Panc1 (cell line): ENCODE measurements at regions not wholly inside any gene's neighbourhood (a gene's known extent, or its start where the extent isn't known, plus 50 kb on each side); places are given as distances from the start of the nearest gene placed in this dataset.

ENCODE experiments used
- ATAC-seq: fragments of 200-7000 bp; cut with Tn5 transposase; 2 replicates; pipeline ENCODE4 v1.9.1; 2020; ENCODE audit warnings: mild to moderate bottlenecking, moderate library complexity
- BruUV-seq: library from RNA; stranded (reverse); fragments of 400-500 nt; replicated peaks from 2 replicates; lab custom pipeline; 2021; lab: Mats Ljungman, UMichigan
- CTCF ChIA-PET: fragments of 300-600 bp; sonication (Branson Sonifier 250); formaldehyde crosslinking; loops from one replicate; lab custom pipeline; 2022; ENCODE audit warnings: antibody characterized with exemption; lab: Charles Lee
- POLR2A ChIA-PET: fragments of 300-600 bp; sonication (Branson Sonifier 250); formaldehyde crosslinking; loops from one replicate; lab custom pipeline; 2022; ENCODE audit warnings: antibody characterized with exemption; lab: Charles Lee
- DNase-seq: peaks from one replicate; pipeline ENCODE4 v3.0.0-alpha.2; 2010; ENCODE audit warnings: low read depth, low spot score
- H3K27ac ChIP-seq: 2 replicates; pipeline ENCODE4 v1.5.1; 2011; ENCODE audit warnings: mild to moderate bottlenecking, low read length, inconsistent platforms
- H3K27me3 ChIP-seq: fragments of 200-500 bp; sonication (Bioruptor generic); 2 replicates; pipeline ENCODE4 v1.6.0; 2014; ENCODE audit warnings: low read length, inconsistent platforms; ENCODE audit not compliant: control insufficient read depth, insufficient read depth
- H3K36me3 ChIP-seq: fragments of 200-500 bp; sonication (Bioruptor generic); 2 replicates; pipeline ENCODE4 v1.5.1; 2014; ENCODE audit warnings: inconsistent platforms, mild to moderate bottlenecking, low read length, moderate library complexity; ENCODE audit not compliant: control insufficient read depth, insufficient read depth
- H3K4me1 ChIP-seq: 2 replicates; pipeline ENCODE4 v1.5.1; 2011; ENCODE audit warnings: inconsistent platforms, mild to moderate bottlenecking, low read length, moderate library complexity; ENCODE audit not compliant: control insufficient read depth, insufficient read depth
- H3K4me3 ChIP-seq, 2 experiments: 2 replicates each; pipeline ENCODE4 v1.5.1; 2011 to 2012; ENCODE audit warnings: low read depth in 2 of 2, low read length in 2 of 2, mild to moderate bottlenecking in 2 of 2, inconsistent platforms in 1 of 2, moderate library complexity in 1 of 2
- H3K9me3 ChIP-seq: fragments of 200-500 bp; sonication (Bioruptor generic); 2 replicates; pipeline ENCODE4 v1.5.1; 2014; ENCODE audit warnings: low read depth, mild to moderate bottlenecking, inconsistent platforms, low read length, moderate library complexity; ENCODE audit not compliant: control insufficient read depth, insufficient read depth
- CTCF ChIP-seq: fragments of 450-650 bp; IDR thresholded peaks from 2 replicates; pipeline ENCODE4 v1.5.1; 2017; ENCODE audit warnings: mild to moderate bottlenecking
- POLR2AphosphoS5 ChIP-seq: IDR thresholded peaks from 2 replicates; pipeline ENCODE4 v1.6.1; 2012; ENCODE audit warnings: mild to moderate bottlenecking, low read depth, low read length, moderate library complexity
- REST ChIP-seq, 2 experiments: IDR thresholded peaks; 2 replicates each; pipeline ENCODE4 v1.6.1; 2011 to 2012; ENCODE audit warnings: low read depth in 2 of 2, control low read depth in 1 of 2, low read length in 1 of 2, mild to moderate bottlenecking in 1 of 2, moderate library complexity in 1 of 2; ENCODE audit not compliant: insufficient read depth in 1 of 2
- SIN3A ChIP-seq: IDR thresholded peaks from 2 replicates; pipeline ENCODE4 v1.6.1; 2012; ENCODE audit warnings: low read depth, mild to moderate bottlenecking, low read length, moderate library complexity, borderline replicate concordance; ENCODE audit not compliant: insufficient read depth
- TCF7L2 ChIP-seq: IDR thresholded peaks from 2 replicates; pipeline ENCODE4 v1.6.1; 2011; ENCODE audit warnings: mild to moderate bottlenecking, low read depth, low read length, inconsistent platforms
- in situ Hi-C: cut with HindIII; loops from 2 replicates; pipeline ENCODE4 v1.10.0; 2016; ENCODE audit warnings: low sequenced_read_pairs, low pct_unique_long_range_greater_than_20kb
- intact Hi-C: fragments of 100-400 bp; cut with micrococcal nuclease; formaldehyde crosslinking; loops from one replicate; pipeline ENCODE4 v1.10.0; 2022; ENCODE audit not compliant: unreplicated experiment

DNA sequence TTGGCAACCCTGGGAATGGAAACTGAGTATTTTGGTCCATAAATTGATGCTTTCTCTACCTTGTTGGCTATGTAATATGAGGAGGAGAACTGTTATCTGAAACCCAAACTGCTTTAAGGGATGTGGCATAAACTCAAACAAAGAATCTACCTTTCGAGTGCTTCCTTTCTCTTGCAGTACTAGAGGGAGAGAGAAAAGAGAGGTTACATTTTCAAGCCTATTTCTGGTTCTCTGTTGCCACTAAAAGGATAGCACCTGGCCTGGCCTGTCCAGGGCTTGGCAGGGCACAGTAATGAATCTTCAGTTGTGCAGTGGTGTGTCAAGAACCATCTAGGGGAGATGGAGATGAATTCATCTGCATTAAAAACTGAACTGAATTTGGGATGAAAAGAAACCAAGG, 308.6 kb downstream of the PTTG2 start:
- TF ChIP-seq CTCF (no peak), POLR2AphosphoS5 (no peak), TCF7L2 (no peak), REST (IDR thresholded peaks at IDR 0.05; ENCODE audit: insufficient read depth in 1 of 2, low read depth in 2 of 2, low read length in 1 of 2) (no peak), SIN3A (no peak)
- CTCF ChIA-PET = no interaction called here
- intact Hi-C loops = no loop called here
- H3K4me3 ChIP-seq = no peak overlapping the region
- ATAC-seq (no peak), DNase-seq (no peak)
- H3K27ac ChIP-seq = no peak overlapping the region
- no peaks in the 10 kb centered on the region for H3K36me3 ChIP-seq
- BruUV-seq = no TSS peak
- H3K27me3 ChIP-seq = no peaks in the 10 kb centered on the region
- POLR2A ChIA-PET = no interaction called here
- H3K4me1 ChIP-seq = no peaks in the 10 kb centered on the region
- H3K9me3 ChIP-seq = no peaks in the 10 kb centered on the region
- in situ Hi-C loops = no loop called here

DNA sequence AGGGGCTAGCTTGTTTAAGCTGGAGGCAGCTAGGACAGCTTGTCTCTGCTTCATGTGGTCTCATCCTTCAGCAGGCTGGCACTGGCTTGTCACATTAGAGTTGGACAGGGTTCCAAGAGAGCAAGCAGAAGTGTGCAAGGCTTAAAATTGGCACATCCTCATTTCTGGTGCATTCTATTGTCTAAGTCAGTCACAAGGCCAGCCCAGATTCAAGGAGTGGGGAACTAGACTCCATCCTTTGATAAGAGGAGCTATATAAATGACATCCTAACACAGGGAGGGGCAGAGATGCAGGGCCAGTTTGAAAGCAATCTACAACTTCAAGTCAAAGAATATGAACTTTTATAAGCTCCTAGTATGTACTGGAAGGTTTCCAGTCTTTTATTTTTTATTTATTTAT, 313.2 kb downstream of the PTTG2 start:
- no peak for TF ChIP-seq REST (IDR thresholded peaks at IDR 0.05; ENCODE audit: insufficient read depth in 1 of 2, low read depth in 2 of 2, low read length in 1 of 2)
- TF ChIP-seq POLR2AphosphoS5 = no peak
- no peak for TF ChIP-seq CTCF
- no peak for TF ChIP-seq TCF7L2
- no peak for TF ChIP-seq SIN3A
- ATAC-seq (no peak), DNase-seq (no peak)
- BruUV-seq = no TSS peak
- H3K27ac ChIP-seq = no peak overlapping the region
- ChIA-PET POLR2A (no interaction called here), CTCF (no interaction called here)
- no peak overlapping the region for H3K4me3 ChIP-seq
- H3K4me1 ChIP-seq = no peaks in the 10 kb centered on the region
- no peaks in the 10 kb centered on the region for H3K9me3 ChIP-seq
- H3K27me3 ChIP-seq = no peaks in the 10 kb centered on the region
- no peaks in the 10 kb centered on the region for H3K36me3 ChIP-seq
- in situ Hi-C loops (no loop called here), intact Hi-C loops (no loop called here)
